Urinary bladder (tissue), 3 donors: ENCODE measurements at regions not wholly inside any gene's neighbourhood (a gene's known extent, or its start where the extent isn't known, plus 50 kb on each side); places are given as distances from the start of the nearest gene placed in this dataset.

Experiments
- DNase-seq: peaks from one replicate; pipeline ENCODE4 v3.0.0-alpha.2; 2015; ENCODE audit errors: extremely low spot score
- H3K27ac ChIP-seq: one replicate; pipeline ENCODE4 v1.5.1; 2013; ENCODE audit warnings: low read depth, mild to moderate bottlenecking, moderate library complexity
- H3K36me3 ChIP-seq: one replicate; pipeline ENCODE4 v1.6.1; 2013; ENCODE audit warnings: mild to moderate bottlenecking, moderate library complexity; ENCODE audit not compliant: insufficient read depth
- H3K4me1 ChIP-seq: one replicate; pipeline ENCODE4 v1.6.1; 2013; ENCODE audit warnings: mild to moderate bottlenecking, moderate library complexity; ENCODE audit not compliant: insufficient read depth
- H3K4me3 ChIP-seq: one replicate; pipeline ENCODE4 v1.5.1; 2013; ENCODE audit warnings: low read depth, low read length
- WGBS: extraction: QIAGEN DNeasy Blood & Tissue Kit; methylation state at CpG from one replicate; pipeline ENCODE4 v1.1.7; 2013; 5-methylcytosine and 5-hydroxymethylcytosine counted together
- donor health status: healthy with polysubstance abuse.
- donor health status: healthy.

- 34% methylated on average over 5 of the region's 5 CpGs for WGBS
- H3K4me3 ChIP-seq, result no peak overlapping the region
- DNase-seq, result no peak
These were observed 105.9 kb upstream of the KCNK2 start for GRCh38 chr1:214976665-214977064.

GRCh38 chr1:214977110-214977509 lies 105.4 kb upstream of the KCNK2 start:
- Histone ChIP-seq H3K27ac (no peak overlapping the region), H3K4me3 (no peak overlapping the region), H3K36me3 (no peaks in the 10 kb centered on the region), H3K4me1 (no peaks in the 10 kb centered on the region)
- 63% methylated on average over 3 of the region's 3 CpGs for WGBS
- DNase-seq, result no peak

More at GRCh38 chr1:214976665-214977064, 105.9 kb upstream of the KCNK2 start:
- no peaks in the 10 kb centered on the region for H3K4me1 ChIP-seq
- H3K36me3 ChIP-seq, result no peaks in the 10 kb centered on the region
- no peak overlapping the region for H3K27ac ChIP-seq

DNA sequence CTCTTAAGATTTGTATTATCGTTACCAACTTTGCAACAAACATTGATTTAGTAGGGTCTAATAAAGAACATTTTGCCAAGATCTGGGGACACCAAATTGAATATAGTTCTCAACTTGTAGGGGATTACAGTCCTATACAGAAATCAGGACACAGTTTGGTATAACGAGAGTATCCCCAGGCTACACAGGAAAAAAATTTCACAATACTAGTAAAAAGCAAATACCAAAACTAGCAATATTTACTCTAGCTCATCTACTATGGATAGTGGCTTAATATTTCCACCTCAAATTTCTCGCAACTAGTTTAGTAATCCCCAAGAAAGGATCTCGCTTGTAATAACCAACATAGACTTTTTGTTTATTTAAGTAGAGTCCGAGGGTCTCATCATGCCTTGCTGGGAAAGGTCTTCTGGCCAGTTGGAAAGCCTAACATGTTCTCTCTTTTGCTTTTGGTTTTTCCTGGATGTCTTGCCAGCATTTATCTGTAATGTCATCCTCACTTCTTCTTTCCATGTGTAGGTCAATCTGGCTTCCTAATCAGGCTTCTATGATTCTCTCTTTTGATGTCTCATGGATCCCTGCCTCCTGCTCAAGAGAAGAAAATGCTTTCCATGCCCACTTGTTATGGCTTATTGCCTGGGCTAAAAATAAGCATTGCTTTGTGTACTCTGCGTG lies 104.7 kb upstream of the KCNK2 start:
- H3K4me1 ChIP-seq, result no peaks in the 10 kb centered on the region
- no peaks in the 10 kb centered on the region for H3K36me3 ChIP-seq
- 57% methylated on average over 6 of the region's 6 CpGs for WGBS
- no peak overlapping the region for H3K27ac ChIP-seq
- no peak for DNase-seq
- no peak overlapping the region for H3K4me3 ChIP-seq

- Histone ChIP-seq H3K4me1 (no peaks in the 10 kb centered on the region), H3K27ac (no peak overlapping the region), H3K36me3 (no peaks in the 10 kb centered on the region), H3K4me3 (no peak overlapping the region)
- 95% methylated on average over 1 of the region's 1 CpG for WGBS
- no peak for DNase-seq
These were observed 103.3 kb upstream of the KCNK2 start for GRCh38 chr1:214979191-214979590.

DNA sequence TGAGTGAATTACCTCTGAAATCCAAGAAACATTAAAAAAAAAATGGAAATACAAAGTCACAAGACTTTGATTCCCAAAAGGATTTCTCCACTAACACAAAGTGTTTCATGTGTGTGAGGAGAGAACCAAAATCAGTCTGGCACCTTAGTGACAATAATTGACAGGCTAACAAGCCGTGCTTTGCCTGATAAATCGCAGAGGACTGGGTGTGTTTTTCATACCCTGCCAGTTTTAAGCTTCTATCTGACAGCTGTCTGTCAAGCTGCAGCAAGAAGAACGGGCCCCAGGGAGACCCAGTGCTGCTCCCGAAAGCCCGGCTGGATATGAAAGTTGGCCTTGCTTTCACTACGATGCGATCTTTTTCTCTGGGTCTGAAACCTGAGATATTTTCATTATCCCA lies 101.6 kb upstream of the KCNK2 start:
- Histone ChIP-seq H3K36me3 (no peaks in the 10 kb centered on the region), H3K27ac (no peak overlapping the region), H3K4me1 (no peaks in the 10 kb centered on the region), H3K4me3 (no peak overlapping the region)
- 88% methylated on average over 7 of the region's 7 CpGs for WGBS
- DNase-seq, result no peak

- DNase-seq, result no peak
- Histone ChIP-seq H3K36me3 (no peaks in the 10 kb centered on the region), H3K27ac (no peak overlapping the region), H3K4me1 (no peaks in the 10 kb centered on the region), H3K4me3 (no peak overlapping the region)
- WGBS, result 64% methylated on average over 3 of the region's 3 CpGs
These were observed 99.2 kb upstream of the KCNK2 start for GRCh38 chr1:214983126-214983869.

GRCh38 chr1:214989341-214989740 lies 93.2 kb upstream of the KCNK2 start:
- no peak for DNase-seq
- no peaks in the 10 kb centered on the region for H3K36me3 ChIP-seq
- no peak overlapping the region for H3K27ac ChIP-seq
- WGBS, result 58% methylated on average over 1 of the region's 1 CpG
- no peaks in the 10 kb centered on the region for H3K4me1 ChIP-seq
- no peak overlapping the region for H3K4me3 ChIP-seq

DNA sequence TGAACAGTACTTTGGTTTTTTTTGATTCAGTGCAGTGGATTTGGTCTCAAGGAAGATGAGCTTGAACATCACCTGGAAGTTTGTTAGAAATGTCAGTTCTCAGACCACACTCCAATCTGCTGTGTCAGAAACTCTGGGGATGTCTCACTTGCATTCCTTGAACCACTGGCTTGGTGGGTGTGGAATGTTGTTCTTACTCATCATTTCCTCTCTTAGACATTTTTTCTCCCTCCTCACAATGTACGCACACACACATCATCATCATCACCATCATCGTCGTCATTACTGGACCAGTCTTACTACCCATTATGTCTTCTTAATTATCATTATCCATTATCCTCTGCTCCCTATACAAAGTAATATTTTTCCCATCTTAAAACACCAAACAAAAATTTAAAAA lies 91.9 kb upstream of the KCNK2 start:
- H3K4me1 ChIP-seq, result no peaks in the 10 kb centered on the region
- WGBS, result 94% methylated on average over 3 of the region's 3 CpGs
- DNase-seq, result no peak
- no peak overlapping the region for H3K4me3 ChIP-seq
- H3K36me3 ChIP-seq, result no peaks in the 10 kb centered on the region
- no peak overlapping the region for H3K27ac ChIP-seq

- no peak overlapping the region for H3K4me3 ChIP-seq
- no peaks in the 10 kb centered on the region for H3K4me1 ChIP-seq
- WGBS, result 71% methylated on average over 11 of the region's 11 CpGs
- no peak for DNase-seq
- H3K27ac ChIP-seq, result no peak overlapping the region
- H3K36me3 ChIP-seq, result no peaks in the 10 kb centered on the region
These were observed 90.7 kb upstream of the KCNK2 start for GRCh38 chr1:214991691-214992315.

DNA sequence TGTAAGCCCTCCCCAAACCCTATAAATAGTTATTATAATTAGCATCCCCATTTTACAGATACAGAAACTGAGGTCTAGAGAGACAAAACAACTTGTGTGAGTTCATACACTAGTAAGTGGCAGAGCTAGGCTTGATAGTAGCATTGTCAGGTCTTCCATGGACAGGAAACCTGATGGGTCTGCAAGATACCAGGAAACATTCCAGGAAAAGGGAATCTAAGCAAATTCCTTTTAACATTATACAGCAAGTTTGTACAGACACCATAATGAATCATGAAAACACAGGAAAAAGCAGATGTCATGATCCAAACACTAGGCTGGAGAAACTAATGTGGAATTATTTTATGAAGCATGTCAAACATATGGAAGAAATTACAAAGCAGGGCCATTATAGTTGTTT lies 89.1 kb upstream of the KCNK2 start:
- no peak for DNase-seq
- Histone ChIP-seq H3K36me3 (no peaks in the 10 kb centered on the region), H3K4me1 (no peaks in the 10 kb centered on the region), H3K4me3 (no peak overlapping the region), H3K27ac (no peak overlapping the region)

GRCh38 chr1:214997685-214998084 lies 84.9 kb upstream of the KCNK2 start:
- Histone ChIP-seq H3K4me3 (no peak overlapping the region), H3K27ac (no peak overlapping the region), H3K36me3 (no peaks in the 10 kb centered on the region), H3K4me1 (no peaks in the 10 kb centered on the region)
- 88% methylated on average over 3 of the region's 3 CpGs for WGBS
- DNase-seq, result no peak

- H3K36me3 ChIP-seq, result no peaks in the 10 kb centered on the region
- no peaks in the 10 kb centered on the region for H3K4me1 ChIP-seq
- no peak for DNase-seq
- 92% methylated on average over 4 of the region's 4 CpGs for WGBS
- no peak overlapping the region for H3K27ac ChIP-seq
- H3K4me3 ChIP-seq, result no peak overlapping the region
These were observed 81.0 kb upstream of the KCNK2 start for GRCh38 chr1:215001419-215002021.

GRCh38 chr1:215002471-215002870 lies 80.1 kb upstream of the KCNK2 start:
- no peak for DNase-seq
- Histone ChIP-seq H3K4me1 (no peaks in the 10 kb centered on the region), H3K36me3 (no peaks in the 10 kb centered on the region), H3K27ac (no peak overlapping the region), H3K4me3 (no peak overlapping the region)
- WGBS, result 49% methylated on average over 4 of the region's 4 CpGs

DNA sequence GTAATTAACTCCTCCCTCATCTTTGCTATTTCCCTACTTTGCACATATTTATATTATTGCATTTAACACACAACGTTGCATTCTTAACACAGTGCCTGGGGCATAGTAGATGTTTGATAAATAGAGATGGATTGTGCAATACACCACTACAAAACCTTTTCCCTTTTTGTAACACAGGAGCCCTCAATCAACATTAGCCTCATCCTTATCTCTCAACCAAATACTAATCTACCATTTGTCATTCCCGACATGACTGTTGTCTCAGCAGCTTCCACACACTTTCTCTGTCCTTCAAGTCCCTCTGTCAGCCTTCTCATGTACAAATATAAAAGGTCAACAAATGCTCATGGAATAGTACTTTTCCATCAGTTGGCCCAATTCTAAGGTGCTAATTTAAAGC lies 78.9 kb upstream of the KCNK2 start:
- no peak for DNase-seq
- Histone ChIP-seq H3K27ac (no peak overlapping the region), H3K4me1 (no peaks in the 10 kb centered on the region), H3K4me3 (no peak overlapping the region), H3K36me3 (no peaks in the 10 kb centered on the region)
- 77% methylated on average over 2 of the region's 2 CpGs for WGBS
